HG03045 (cell line): ENCODE measurements at regions not wholly inside any gene's neighbourhood (a gene's known extent, or its start where the extent isn't known, plus 50 kb on each side); places are given as distances from the start of the nearest gene placed in this dataset.
A peak's percentile ranks its signal among the peaks of the same experiment; 100 is the strongest.

Experiments
- ATAC-seq: cut with Tn5 transposase; IDR thresholded peaks from one replicate; pipeline ENCODE4 v1.9.1; 2021; ENCODE audit warnings: mild to moderate bottlenecking, moderate library complexity; ENCODE audit not compliant: unreplicated experiment

GRCh38 chr2:220654322-220654721, 917.8 kb downstream of the EPHA4 start:
- ATAC-seq, result no peak

- no peak for ATAC-seq
Observed at GRCh38 chr2:220660277-220661145, 911.6 kb downstream of the EPHA4 start.

GRCh38 chr2:220662431-220662830, 909.7 kb downstream of the EPHA4 start:
- ATAC-seq, result no peak

- ATAC-seq, result no peak
Observed at GRCh38 chr2:220663065-220663464, 909.0 kb downstream of the EPHA4 start.

GRCh38 chr2:220664272-220665107, 907.6 kb downstream of the EPHA4 start:
- ATAC-seq, result no peak

GRCh38 chr2:220665108-220665471, 907.0 kb downstream of the EPHA4 start:
- ATAC-seq, result no peak

GRCh38 chr2:220669324-220669723, 902.8 kb downstream of the EPHA4 start:
- ATAC-seq, result no peak

- no peak for ATAC-seq
Observed at GRCh38 chr2:220670511-220670910, 901.6 kb downstream of the EPHA4 start.

GRCh38 chr2:220673151-220673874, 898.8 kb downstream of the EPHA4 start:
- ATAC-seq, result no peak

GRCh38 chr2:220674033-220674432, 898.1 kb downstream of the EPHA4 start:
- ATAC-seq, result no peak

- no peak for ATAC-seq
Observed at GRCh38 chr2:220676695-220677094, 895.4 kb downstream of the EPHA4 start.

- ATAC-seq, result no peak
Observed at GRCh38 chr2:220678943-220679342, 893.2 kb downstream of the EPHA4 start.

GRCh38 chr2:220682616-220683015, 889.5 kb downstream of the EPHA4 start:
- no peak for ATAC-seq

GRCh38 chr2:220684099-220684498, 888.0 kb downstream of the EPHA4 start:
- ATAC-seq, result no peak

- peak; percentile 76 for ATAC-seq
Observed at GRCh38 chr2:220687231-220687843, 884.8 kb downstream of the EPHA4 start.

GRCh38 chr2:220695397-220696279, 876.5 kb downstream of the EPHA4 start:
- ATAC-seq, result no peak

GRCh38 chr2:220696280-220696669, 875.8 kb downstream of the EPHA4 start:
- ATAC-seq, result no peak

- no peak for ATAC-seq
Observed at GRCh38 chr2:220697011-220697410, 875.1 kb downstream of the EPHA4 start.

- no peak for ATAC-seq
Observed at GRCh38 chr2:220701115-220701514, 871.0 kb downstream of the EPHA4 start.

- ATAC-seq, result no peak
Observed at GRCh38 chr2:220703279-220703678, 868.8 kb downstream of the EPHA4 start.
